BLaER1 (cell line): ENCODE measurements at regions not wholly inside any gene's neighbourhood (a gene's known extent, or its start where the extent isn't known, plus 50 kb on each side); places are given as distances from the start of the nearest gene placed in this dataset.

ENCODE experiments used
- H3K27ac ChIP-seq: shearing (Covaris generic); formaldehyde crosslinking; 2 replicates; pipeline ENCODE4 v1.8.1; 2022
- H3K27me3 ChIP-seq: shearing (Covaris generic); formaldehyde crosslinking; 2 replicates; pipeline ENCODE4 v1.8.1; 2022
- H3K36me3 ChIP-seq: shearing (Covaris generic); formaldehyde crosslinking; 2 replicates; pipeline ENCODE4 v1.8.1; 2022
- H3K4me1 ChIP-seq: shearing (Covaris generic); formaldehyde crosslinking; 2 replicates; pipeline ENCODE4 v1.8.1; 2022
- H3K4me2 ChIP-seq: shearing (Covaris generic); formaldehyde crosslinking; 2 replicates; pipeline ENCODE4 v1.8.1; 2022
- H3K4me3 ChIP-seq: shearing (Covaris generic); formaldehyde crosslinking; 2 replicates; pipeline ENCODE4 v1.8.1; 2022
- H3K9ac ChIP-seq: shearing (Covaris generic); formaldehyde crosslinking; 2 replicates; pipeline ENCODE4 v1.8.1; 2022
- H3K9me3 ChIP-seq: shearing (Covaris generic); formaldehyde crosslinking; 2 replicates; pipeline ENCODE4 v1.8.1; 2022
- H4K20me1 ChIP-seq: shearing (Covaris generic); formaldehyde crosslinking; 2 replicates; pipeline ENCODE4 v1.8.1; 2022
- Cebpa-rat ChIP-seq: shearing (Covaris generic); IDR thresholded peaks from 2 replicates; pipeline ENCODE4 v1.8.1; 2022

DNA sequence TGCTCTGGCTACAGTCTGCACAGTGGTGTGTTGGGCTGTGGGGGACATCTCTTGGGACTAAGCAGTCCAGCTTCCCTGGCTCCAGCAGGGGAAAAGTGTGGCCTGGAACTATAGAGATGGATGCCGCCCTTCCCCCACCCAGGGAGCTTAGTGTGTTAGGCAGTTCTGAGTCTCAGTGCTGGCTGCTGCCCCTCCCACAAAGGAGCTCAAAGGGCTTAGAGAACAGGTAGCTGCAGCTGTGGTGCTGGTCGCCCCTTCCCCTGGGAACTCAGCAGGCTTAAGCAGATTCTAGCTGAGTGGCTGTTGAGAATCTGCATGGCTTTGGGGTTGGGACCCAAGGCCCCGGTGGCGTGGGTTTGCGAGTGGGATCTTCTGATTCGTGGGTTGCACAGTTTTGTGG lies 190.8 kb downstream of the PDCD6IP start:
- H3K27ac ChIP-seq = no peak overlapping the region
- H3K4me2 ChIP-seq = no peak overlapping the region
- peaks cover 28% of the 10 kb centered on the region for H3K9me3 ChIP-seq
- no peak for TF ChIP-seq Cebpa-rat
- no peak overlapping the region for H3K9ac ChIP-seq
- H3K36me3 ChIP-seq = no peaks in the 10 kb centered on the region
- no peak overlapping the region for H3K4me3 ChIP-seq
- H3K4me1 ChIP-seq = 0 out of 2 replicates have a peak, but pooled peaks cover 5% of the 10 kb centered on the region
- H4K20me1 ChIP-seq = no peaks in the 10 kb centered on the region
- H3K27me3 ChIP-seq = no peaks in the 10 kb centered on the region

DNA sequence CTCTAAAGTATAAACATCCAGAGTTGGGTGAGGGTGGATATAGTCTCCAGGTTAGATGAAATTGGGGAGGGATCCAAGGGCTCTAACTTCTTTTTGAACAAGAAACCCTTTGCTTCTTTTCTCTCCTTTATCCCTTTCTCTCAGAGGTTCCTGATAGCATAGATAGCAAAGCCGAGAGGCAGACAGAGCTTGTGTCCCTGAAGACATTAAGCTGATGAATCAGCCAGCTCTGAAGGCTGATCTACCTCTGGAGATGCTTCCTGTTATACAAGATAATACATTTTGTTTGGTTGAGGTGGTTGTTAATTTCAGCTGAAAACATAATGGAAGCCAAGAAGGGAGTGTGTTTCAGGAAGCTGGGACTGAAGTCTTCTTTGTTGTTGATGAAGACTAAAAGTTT lies 193.2 kb downstream of the PDCD6IP start:
- Histone ChIP-seq H3K9ac (no peak overlapping the region), H3K27me3 (no peaks in the 10 kb centered on the region), H3K36me3 (no peaks in the 10 kb centered on the region), H3K4me2 (no peak overlapping the region), H3K27ac (no peak overlapping the region), H4K20me1 (no peaks in the 10 kb centered on the region), H3K4me1 (no peaks in the 10 kb centered on the region), H3K9me3 (peaks cover 52% of the 10 kb centered on the region), H3K4me3 (no peak overlapping the region)
- TF ChIP-seq Cebpa-rat = no peak

GRCh38 chr3:33993631-33994030 lies 195.2 kb downstream of the PDCD6IP start:
- Histone ChIP-seq H3K4me2 (no peak overlapping the region), H3K9ac (no peak overlapping the region)
- TF ChIP-seq Cebpa-rat = no peak

GRCh38 chr3:33994568-33994967 lies 196.1 kb downstream of the PDCD6IP start:
- TF ChIP-seq Cebpa-rat = no peak
- H3K4me3 ChIP-seq = no peak overlapping the region
- H3K9me3 ChIP-seq = peaks cover 33% of the 10 kb centered on the region
- no peaks in the 10 kb centered on the region for H4K20me1 ChIP-seq
- no peak overlapping the region for H3K4me2 ChIP-seq
- H3K4me1 ChIP-seq = no peaks in the 10 kb centered on the region
- no peaks in the 10 kb centered on the region for H3K36me3 ChIP-seq
- no peak overlapping the region for H3K9ac ChIP-seq
- H3K27me3 ChIP-seq = no peaks in the 10 kb centered on the region
- no peak overlapping the region for H3K27ac ChIP-seq

More at GRCh38 chr3:33993631-33994030, 195.2 kb downstream of the PDCD6IP start:
- Histone ChIP-seq H3K27ac (no peak overlapping the region), H3K4me3 (no peak overlapping the region), H3K9me3 (peaks cover 38% of the 10 kb centered on the region), H3K4me1 (no peaks in the 10 kb centered on the region), H3K36me3 (no peaks in the 10 kb centered on the region), H3K27me3 (no peaks in the 10 kb centered on the region), H4K20me1 (no peaks in the 10 kb centered on the region)

DNA sequence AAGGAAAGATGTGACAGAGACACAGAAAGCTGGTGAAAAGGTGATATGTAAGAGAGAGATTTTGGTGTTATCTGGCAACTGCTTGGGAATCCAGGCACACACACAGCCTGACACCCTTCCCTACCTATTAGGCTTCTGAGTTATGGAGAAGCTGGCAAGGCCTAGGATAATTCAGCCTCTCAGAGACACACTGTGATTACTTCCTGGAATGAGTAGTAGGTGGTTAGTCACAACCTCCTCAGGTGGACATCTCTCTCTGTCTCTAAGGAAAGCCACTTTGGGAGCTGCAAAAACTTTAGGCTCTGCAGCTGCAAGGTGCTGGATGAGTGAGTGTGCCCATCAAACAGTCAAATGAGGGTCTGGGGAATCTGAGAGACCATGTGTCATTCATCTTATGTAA lies 201.9 kb downstream of the PDCD6IP start:
- TF ChIP-seq Cebpa-rat = no peak
- H3K4me1 ChIP-seq = no peaks in the 10 kb centered on the region

DNA sequence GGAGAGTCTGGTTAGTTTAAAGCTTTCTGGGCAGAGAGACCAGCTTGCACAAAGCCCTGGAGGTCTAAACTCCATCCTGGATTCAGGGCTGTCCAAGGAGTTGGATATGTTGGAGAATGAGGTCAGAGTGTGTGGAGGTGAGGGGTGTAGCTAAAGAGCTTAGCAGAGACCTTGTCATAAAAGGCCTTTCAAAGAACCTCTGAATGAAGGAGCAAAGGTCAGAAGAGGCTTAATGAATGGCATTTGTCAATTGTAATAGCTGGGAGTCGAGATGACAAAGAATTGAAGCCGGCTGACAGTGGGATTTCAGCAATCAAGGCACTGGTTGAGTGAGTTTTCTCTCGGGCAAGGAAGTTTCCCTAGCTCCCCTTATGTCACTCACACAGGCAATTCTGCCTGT lies 202.6 kb downstream of the PDCD6IP start:
- TF ChIP-seq Cebpa-rat = no peak
- Histone ChIP-seq H3K4me3 (no peak overlapping the region), H3K27me3 (no peaks in the 10 kb centered on the region), H3K27ac (no peak overlapping the region), H3K36me3 (no peaks in the 10 kb centered on the region), H3K4me2 (no peak overlapping the region), H4K20me1 (no peaks in the 10 kb centered on the region), H3K4me1 (no peaks in the 10 kb centered on the region), H3K9ac (no peak overlapping the region), H3K9me3 (peaks cover 9% of the 10 kb centered on the region)

More for the DNA sequence above, 201.9 kb downstream of the PDCD6IP start:
- H3K27ac ChIP-seq = no peak overlapping the region
- no peak overlapping the region for H3K4me3 ChIP-seq
- H3K9ac ChIP-seq = no peak overlapping the region
- H4K20me1 ChIP-seq = no peaks in the 10 kb centered on the region
- no peak overlapping the region for H3K4me2 ChIP-seq
- H3K27me3 ChIP-seq = no peaks in the 10 kb centered on the region
- no peaks in the 10 kb centered on the region for H3K36me3 ChIP-seq
- H3K9me3 ChIP-seq = peaks cover 16% of the 10 kb centered on the region

DNA sequence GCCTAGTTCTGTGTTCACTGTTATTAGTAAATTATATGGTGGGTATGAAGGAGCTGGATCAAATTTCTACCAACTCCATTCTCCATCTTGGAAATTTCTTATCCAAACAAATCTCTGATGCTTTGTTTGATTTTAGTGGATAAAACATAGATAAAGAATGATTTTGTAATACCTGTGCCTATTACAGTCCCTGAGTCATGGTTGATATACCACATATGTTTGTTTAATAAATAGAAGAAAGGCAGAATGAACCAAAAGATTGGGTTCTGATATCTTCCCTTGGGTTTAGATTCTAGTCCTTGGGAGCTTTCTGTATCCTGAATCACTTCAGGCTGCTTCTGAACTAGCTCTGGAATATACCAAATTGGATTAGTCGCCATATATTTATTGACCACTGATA lies 203.6 kb downstream of the PDCD6IP start:
- Histone ChIP-seq H3K4me3 (no peak overlapping the region), H3K36me3 (no peaks in the 10 kb centered on the region), H3K4me1 (peaks cover 2% of the 10 kb centered on the region; the same call in 1 of the 2 replicates), H3K27ac (no peak overlapping the region), H3K9ac (no peak overlapping the region), H3K27me3 (no peaks in the 10 kb centered on the region), H4K20me1 (no peaks in the 10 kb centered on the region), H3K9me3 (no peaks in the 10 kb centered on the region), H3K4me2 (no peak overlapping the region)
- TF ChIP-seq Cebpa-rat = no peak

- no peak overlapping the region for H3K4me3 ChIP-seq
- H3K27ac ChIP-seq = no peak overlapping the region
- peaks cover 8% of the 10 kb centered on the region for H3K4me1 ChIP-seq
- TF ChIP-seq Cebpa-rat = no peak
- H3K9ac ChIP-seq = no peak overlapping the region
- H3K27me3 ChIP-seq = no peaks in the 10 kb centered on the region
- H3K9me3 ChIP-seq = no peaks in the 10 kb centered on the region
- no peaks in the 10 kb centered on the region for H4K20me1 ChIP-seq
- no peak overlapping the region for H3K4me2 ChIP-seq
- H3K36me3 ChIP-seq = no peaks in the 10 kb centered on the region
Observed at GRCh38 chr3:34002569-34003100, 204.2 kb downstream of the PDCD6IP start.

DNA sequence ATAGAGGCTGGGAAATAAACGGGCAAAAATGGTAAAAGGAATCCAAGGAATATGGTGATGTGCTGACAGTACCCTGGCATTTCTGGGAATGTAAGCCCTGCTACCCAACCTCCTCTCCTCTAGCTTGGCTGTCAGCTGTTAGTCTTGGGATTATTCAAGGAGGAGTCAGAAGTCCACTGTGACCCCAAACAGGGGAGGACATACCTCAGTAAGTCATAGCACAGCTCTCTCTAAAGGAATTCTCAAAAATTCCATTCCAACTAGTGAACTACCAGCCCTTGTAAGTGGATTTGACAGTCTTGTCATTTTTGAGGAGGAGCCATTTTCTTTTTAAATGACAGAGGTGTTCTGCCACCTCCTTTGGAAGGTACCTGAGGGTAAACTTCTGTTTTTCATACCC lies 207.5 kb downstream of the PDCD6IP start:
- TF ChIP-seq Cebpa-rat = no peak
- H3K4me1 ChIP-seq = peaks cover 40% of the 10 kb centered on the region
- H3K27ac ChIP-seq = no peak overlapping the region
- no peaks in the 10 kb centered on the region for H3K36me3 ChIP-seq
- H4K20me1 ChIP-seq = no peaks in the 10 kb centered on the region
- no peak overlapping the region for H3K4me3 ChIP-seq
- no peak overlapping the region for H3K4me2 ChIP-seq
- no peaks in the 10 kb centered on the region for H3K27me3 ChIP-seq
- H3K9ac ChIP-seq = no peak overlapping the region
- no peaks in the 10 kb centered on the region for H3K9me3 ChIP-seq

- Histone ChIP-seq H3K4me3 (no peak overlapping the region), H3K4me1 (peaks cover 60% of the 10 kb centered on the region), H3K36me3 (no peaks in the 10 kb centered on the region), H3K27me3 (no peaks in the 10 kb centered on the region), H3K9me3 (no peaks in the 10 kb centered on the region), H3K4me2 (peak overlapping the region; percentile 77), H3K27ac (peak overlapping the region; percentile 51), H4K20me1 (no peaks in the 10 kb centered on the region), H3K9ac (no peak overlapping the region; the same call in 1 of the 2 replicates)
- no peak for TF ChIP-seq Cebpa-rat
Observed at GRCh38 chr3:34008191-34008590, 209.8 kb downstream of the PDCD6IP start.
